IMR-90 (cell line): ENCODE measurements at regions not wholly inside any gene's neighbourhood (a gene's known extent, or its start where the extent isn't known, plus 50 kb on each side); places are given as distances from the start of the nearest gene placed in this dataset.

Experiments
- ATAC-seq: fragments of 200-7000 bp; cut with Tn5 transposase; 2 replicates; pipeline ENCODE4 v1.9.1; 2020; ENCODE audit warnings: low read depth, mild to moderate bottlenecking, moderate library complexity
- BruUV-seq: library from RNA; stranded (reverse); fragments of 400-500 nt; replicated peaks from 2 replicates; lab custom pipeline; 2021; lab: Mats Ljungman, UMichigan
- CTCF ChIA-PET: fragments of 300-600 bp; formaldehyde crosslinking; extraction: SDS; loops from one replicate; lab custom pipeline; 2021; ENCODE audit warnings: antibody characterized with exemption; lab: Yijun Ruan, JAX
- POLR2A ChIA-PET: fragments of 300-600 bp; sonication (Branson Sonifier 250); formaldehyde crosslinking; loops from one replicate; lab custom pipeline; 2022; ENCODE audit warnings: antibody characterized with exemption; ENCODE audit not compliant: unreplicated experiment; lab: Charles Lee
- DNase-seq: peaks from one replicate; pipeline ENCODE4 v3.0.0; 2013
- H2AFZ ChIP-seq: replicated peaks from 2 replicates; pipeline ENCODE3; 2013; ENCODE audit warnings: low read length, mild to moderate bottlenecking; ENCODE audit not compliant: poor library complexity
- H2AK5ac ChIP-seq: 2 replicates; pipeline ENCODE4 v1.6.1; 2013; ENCODE audit warnings: low read depth, low read length, inconsistent platforms
- H2AK9ac ChIP-seq: replicated peaks from 2 replicates; pipeline ENCODE3; 2013; ENCODE audit warnings: mild to moderate bottlenecking, low read depth, low read length, moderate library complexity; ENCODE audit not compliant: poor library complexity
- H2BK120ac ChIP-seq: 2 replicates; pipeline ENCODE4 v1.6.1; 2013; ENCODE audit warnings: low read depth, low read length, inconsistent platforms
- H2BK15ac ChIP-seq: 3 replicates; pipeline ENCODE4 v1.6.1; 2013; ENCODE audit warnings: low read depth, low read length, inconsistent platforms
- H2BK20ac ChIP-seq: 2 replicates; pipeline ENCODE4 v1.6.1; 2013; ENCODE audit warnings: low read depth, mild to moderate bottlenecking, inconsistent platforms, low read length, moderate library complexity
- H2BK5ac ChIP-seq: 2 replicates; pipeline ENCODE4 v1.6.1; 2013; ENCODE audit warnings: mild to moderate bottlenecking, low read depth, low read length, inconsistent platforms; ENCODE audit not compliant: poor library complexity, severe bottlenecking
- H3K14ac ChIP-seq: replicated peaks from 2 replicates; pipeline ENCODE4 v1.6.1; 2013; ENCODE audit warnings: low read depth, low read length, inconsistent platforms
- H3K18ac ChIP-seq: 2 replicates; pipeline ENCODE4 v1.6.1; 2013; ENCODE audit warnings: low read depth, low read length, control low read depth
- H3K23ac ChIP-seq: 2 replicates; pipeline ENCODE4 v1.6.1; 2013; ENCODE audit warnings: low read depth, low read length, inconsistent platforms
- H3K27ac ChIP-seq: 2 replicates; pipeline ENCODE4 v1.5.1; 2013; ENCODE audit warnings: mild to moderate bottlenecking, control low read depth, low read length; ENCODE audit not compliant: insufficient read depth
- H3K27me3 ChIP-seq: 2 replicates; pipeline ENCODE4 v1.6.1; 2013; ENCODE audit warnings: low read length; ENCODE audit not compliant: control insufficient read depth, insufficient read depth
- H3K36me3 ChIP-seq: 2 replicates; pipeline ENCODE4 v1.6.1; 2013; ENCODE audit warnings: low read length, mixed read lengths; ENCODE audit not compliant: control insufficient read depth, insufficient read depth
- H3K4ac ChIP-seq: 2 replicates; pipeline ENCODE4 v1.6.1; 2013; ENCODE audit warnings: low read depth, low read length, inconsistent platforms
- H3K4me1 ChIP-seq: 2 replicates; pipeline ENCODE4 v1.6.1; 2013; ENCODE audit warnings: low read length, mixed read lengths; ENCODE audit not compliant: control insufficient read depth, insufficient read depth
- H3K4me2 ChIP-seq: 2 replicates; pipeline ENCODE4 v1.6.1; 2013; ENCODE audit warnings: low read depth, mild to moderate bottlenecking, control low read depth, low read length, moderate library complexity
- H3K4me3 ChIP-seq: 2 replicates; pipeline ENCODE4 v1.5.1; 2013; ENCODE audit warnings: low read depth, mild to moderate bottlenecking, control low read depth, low read length, moderate library complexity; ENCODE audit not compliant: insufficient read depth
- H3K56ac ChIP-seq: 2 replicates; pipeline ENCODE4 v1.6.1; 2013; ENCODE audit warnings: low read length, inconsistent platforms; ENCODE audit not compliant: insufficient read depth; ENCODE audit errors: extremely low read depth
- H3K79me1 ChIP-seq, 2 experiments: 2 replicates each; pipeline ENCODE4 v1.6.1; 2013; ENCODE audit warnings: low read length in 2 of 2, inconsistent platforms in 1 of 2, low read depth in 1 of 2
- H3K9ac ChIP-seq: 2 replicates; pipeline ENCODE4 v1.6.1; 2013; ENCODE audit warnings: low read depth, low read length, control low read depth
- H3K9me1 ChIP-seq: 2 replicates; pipeline ENCODE4 v1.6.1; 2013; ENCODE audit warnings: low read length, inconsistent platforms; ENCODE audit not compliant: insufficient read depth
- H3K9me3 ChIP-seq: 2 replicates; pipeline ENCODE4 v1.6.1; 2013; ENCODE audit warnings: low read length; ENCODE audit not compliant: control insufficient read depth, insufficient read depth
- H4K20me1 ChIP-seq: 2 replicates; pipeline ENCODE4 v1.6.1; 2013; ENCODE audit warnings: low read length, inconsistent platforms; ENCODE audit not compliant: insufficient read depth
- H4K5ac ChIP-seq: 2 replicates; pipeline ENCODE4 v1.6.1; 2013; ENCODE audit warnings: mild to moderate bottlenecking, low read depth, low read length, control low read depth
- H4K8ac ChIP-seq, 2 experiments: 2 replicates each; pipeline ENCODE4 v1.6.1; 2013; ENCODE audit warnings: low read depth in 2 of 2, low read length in 2 of 2, control low read depth in 1 of 2, inconsistent platforms in 1 of 2
- H4K91ac ChIP-seq: 2 replicates; pipeline ENCODE4 v1.6.1; 2013; ENCODE audit warnings: low read depth, low read length, inconsistent platforms; ENCODE audit not compliant: insufficient read depth
- CEBPB ChIP-seq: IDR thresholded peaks from 2 replicates; pipeline ENCODE4 v1.6.1; 2012; ENCODE audit warnings: low read depth, low read length, improper control_type of control experiment
- FOS ChIP-seq: fragments of 150-350 bp; IDR thresholded peaks from 2 replicates; pipeline ENCODE4 v1.6.1; 2016; ENCODE audit warnings: low read depth, low read length
- POLR2A ChIP-seq: IDR thresholded peaks from 2 replicates; pipeline ENCODE4 v1.6.1; 2012; ENCODE audit warnings: mild to moderate bottlenecking, low read depth, low read length
- RFX5 ChIP-seq: IDR thresholded peaks from 2 replicates; pipeline ENCODE4 v1.8.0; 2012; ENCODE audit warnings: low read depth, mild to moderate bottlenecking, low read length, moderate library complexity
- WGBS, 2 experiments: methylation state at CpG; one replicate each; pipeline versions ENCODE4 v1.1.5 to v1.1.7; 2013; ENCODE audit warnings: missing lambda C conversion rate in 2 of 2; ENCODE audit not compliant: insufficient read length in 1 of 2; ENCODE audit errors: extremely low coverage in 2 of 2; 5-methylcytosine and 5-hydroxymethylcytosine counted together
- dilution Hi-C: fragments of 300-500 bp; cut with HindIII; formaldehyde crosslinking; loops from one replicate; pipeline ENCODE4 v1.14.3; 2018; ENCODE audit warnings: low sequenced_read_pairs; ENCODE audit not compliant: unreplicated experiment
- in situ Hi-C: fragments of 300-500 bp; cut with MboI; formaldehyde crosslinking; loops from 3 replicates; pipeline ENCODE4 v1.14.3; 2019; ENCODE audit warnings: low sequenced_read_pairs, inconsistent platforms, mixed read lengths
- intact Hi-C: fragments of 100-400 bp; cut with micrococcal nuclease; formaldehyde crosslinking; loops from 2 replicates; pipeline ENCODE4 v1.10.0; 2022

DNA sequence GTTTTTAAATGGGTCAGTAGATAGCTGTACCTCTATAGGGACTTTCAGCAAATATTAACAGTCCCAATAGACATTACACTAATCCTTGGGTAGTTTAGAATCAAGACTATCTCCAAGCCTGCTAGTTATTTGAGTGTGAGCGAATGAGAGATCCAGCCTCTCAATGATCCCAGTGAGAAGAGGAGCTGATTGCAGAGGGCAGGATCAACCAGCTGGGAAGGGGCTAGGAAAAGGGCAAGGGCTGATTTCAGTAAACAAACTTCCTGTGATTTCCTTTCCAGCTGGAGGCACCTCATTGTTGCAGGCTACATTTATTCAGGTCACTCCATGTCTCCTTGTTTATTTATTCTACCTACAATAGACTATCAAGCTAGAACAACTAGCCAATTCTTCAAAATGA lies 84.1 kb upstream of the CTNNA2 start:
- Histone ChIP-seq H4K20me1 (no peaks in the 10 kb centered on the region), H3K56ac (no peak overlapping the region), H2AFZ (no peak overlapping the region), H3K18ac (no peak overlapping the region), H3K36me3 (no peaks in the 10 kb centered on the region), H3K4ac (no peak overlapping the region), H2BK20ac (no peak overlapping the region), H2BK5ac (no peak overlapping the region), H4K8ac (no peak overlapping the region), H2AK5ac (no peak overlapping the region), H3K4me2 (no peak overlapping the region), H2BK15ac (no peak overlapping the region), H3K79me1 (no peaks in the 10 kb centered on the region), H2AK9ac (no peak overlapping the region), H3K4me1 (no peaks in the 10 kb centered on the region), H3K9ac (no peak overlapping the region), H3K9me1 (no peaks in the 10 kb centered on the region), H3K9me3 (peaks cover 4% of the 10 kb centered on the region; the same call in 1 of the 2 replicates), H3K27ac (no peak overlapping the region), H3K14ac (no peak overlapping the region), H3K23ac (no peak overlapping the region), H3K27me3 (no peaks in the 10 kb centered on the region), H2BK120ac (no peak overlapping the region), H3K4me3 (no peak overlapping the region), H4K5ac (no peak overlapping the region), H4K91ac (no peak overlapping the region)
- no peak for TF ChIP-seq POLR2A
- no peak for TF ChIP-seq FOS
- TF ChIP-seq RFX5: no peak
- TF ChIP-seq CEBPB: no peak
- intact Hi-C loops: no loop called here
- no peak for DNase-seq
- ChIA-PET CTCF (no interaction called here), POLR2A (no interaction called here)
- in situ Hi-C loops: no loop called here
- no peak for ATAC-seq
- no TSS peak for BruUV-seq
- dilution Hi-C loops: no loop called here
- WGBS, 2 experiments: no CpG with 5 or more reads among the region's 1 CpG
